MM.1S (cell line): ENCODE measurements at regions not wholly inside any gene's neighbourhood (a gene's known extent, or its start where the extent isn't known, plus 50 kb on each side); places are given as distances from the start of the nearest gene placed in this dataset.

Experiments
- EZH2 ChIP-seq: fragments of 300-600 bp; sonication (generic); optimal IDR thresholded peaks from 2 replicates; pipeline ENCODE3; 2017; ENCODE audit warnings: low read depth, mild to moderate bottlenecking, antibody characterized with exemption, low read length, mixed read lengths
- EZH2phosphoT487 ChIP-seq: fragments of 300-600 bp; sonication (generic); IDR thresholded peaks from 2 replicates; pipeline ENCODE4 v1.6.1; 2018; ENCODE audit warnings: antibody characterized with exemption, low read length
- TF ChIP-seq, protein P1 (sequence below): fragments of 300-600 bp; sonication (generic); IDR thresholded peaks from 2 replicates; pipeline ENCODE4 v1.5.1; 2016; ENCODE audit warnings: antibody characterized with exemption, low read length, mixed read lengths

GRCh38 chr16:54746596-54746995 lies 184.1 kb upstream of the IRX5 start:
- TF ChIP-seq, protein P1, sequence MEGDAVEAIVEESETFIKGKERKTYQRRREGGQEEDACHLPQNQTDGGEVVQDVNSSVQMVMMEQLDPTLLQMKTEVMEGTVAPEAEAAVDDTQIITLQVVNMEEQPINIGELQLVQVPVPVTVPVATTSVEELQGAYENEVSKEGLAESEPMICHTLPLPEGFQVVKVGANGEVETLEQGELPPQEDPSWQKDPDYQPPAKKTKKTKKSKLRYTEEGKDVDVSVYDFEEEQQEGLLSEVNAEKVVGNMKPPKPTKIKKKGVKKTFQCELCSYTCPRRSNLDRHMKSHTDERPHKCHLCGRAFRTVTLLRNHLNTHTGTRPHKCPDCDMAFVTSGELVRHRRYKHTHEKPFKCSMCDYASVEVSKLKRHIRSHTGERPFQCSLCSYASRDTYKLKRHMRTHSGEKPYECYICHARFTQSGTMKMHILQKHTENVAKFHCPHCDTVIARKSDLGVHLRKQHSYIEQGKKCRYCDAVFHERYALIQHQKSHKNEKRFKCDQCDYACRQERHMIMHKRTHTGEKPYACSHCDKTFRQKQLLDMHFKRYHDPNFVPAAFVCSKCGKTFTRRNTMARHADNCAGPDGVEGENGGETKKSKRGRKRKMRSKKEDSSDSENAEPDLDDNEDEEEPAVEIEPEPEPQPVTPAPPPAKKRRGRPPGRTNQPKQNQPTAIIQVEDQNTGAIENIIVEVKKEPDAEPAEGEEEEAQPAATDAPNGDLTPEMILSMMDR, result no peak
- TF ChIP-seq EZH2, result no peak
- no peak for TF ChIP-seq EZH2phosphoT487
